ENCODE measurements at regions not wholly inside any gene's neighbourhood (a gene's known extent, or its start where the extent isn't known, plus 50 kb on each side); places are given as distances from the start of the nearest gene placed in this dataset.

GRCh38 chr2:145356056-145356455 lies 836.1 kb upstream of the ZEB2 start:
- DNase-seq (ENCODE audit: low read depth, low spot score): no peak

GRCh38 chr2:145352484-145352883 lies 832.6 kb upstream of the ZEB2 start:
- DNase-seq (ENCODE audit: low read depth, low spot score): no peak

DNA sequence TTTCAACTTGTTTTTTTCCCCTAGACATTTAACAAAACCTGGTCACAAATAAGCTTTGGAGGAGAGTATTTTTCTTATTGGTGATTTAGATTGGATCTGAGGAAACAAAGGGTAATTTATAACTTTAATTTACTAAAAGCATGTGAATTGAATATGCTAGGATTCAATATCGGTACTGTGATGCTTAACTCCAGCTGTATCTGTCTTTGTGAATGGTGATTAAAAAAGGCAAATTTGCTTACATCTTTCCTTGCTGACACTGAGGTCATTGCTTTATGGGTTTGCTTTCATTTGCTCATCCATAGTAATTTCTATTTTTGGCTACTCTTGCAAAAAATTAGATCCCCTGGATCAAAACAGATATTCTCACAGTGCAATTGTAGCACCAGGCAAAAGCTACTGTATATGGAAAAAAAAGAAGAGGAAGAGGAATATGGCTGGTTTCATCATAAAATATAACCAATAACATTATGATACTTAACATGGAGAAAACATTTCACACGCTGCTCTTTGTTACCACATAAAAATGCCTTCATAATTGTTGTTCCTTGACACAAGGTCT lies 832.0 kb upstream of the ZEB2 start:
- DNase-seq (ENCODE audit: low read depth, low spot score): no peak

GRCh38 chr2:145350011-145350410 lies 830.1 kb upstream of the ZEB2 start:
- DNase-seq (ENCODE audit: low read depth, low spot score): no peak

DNA sequence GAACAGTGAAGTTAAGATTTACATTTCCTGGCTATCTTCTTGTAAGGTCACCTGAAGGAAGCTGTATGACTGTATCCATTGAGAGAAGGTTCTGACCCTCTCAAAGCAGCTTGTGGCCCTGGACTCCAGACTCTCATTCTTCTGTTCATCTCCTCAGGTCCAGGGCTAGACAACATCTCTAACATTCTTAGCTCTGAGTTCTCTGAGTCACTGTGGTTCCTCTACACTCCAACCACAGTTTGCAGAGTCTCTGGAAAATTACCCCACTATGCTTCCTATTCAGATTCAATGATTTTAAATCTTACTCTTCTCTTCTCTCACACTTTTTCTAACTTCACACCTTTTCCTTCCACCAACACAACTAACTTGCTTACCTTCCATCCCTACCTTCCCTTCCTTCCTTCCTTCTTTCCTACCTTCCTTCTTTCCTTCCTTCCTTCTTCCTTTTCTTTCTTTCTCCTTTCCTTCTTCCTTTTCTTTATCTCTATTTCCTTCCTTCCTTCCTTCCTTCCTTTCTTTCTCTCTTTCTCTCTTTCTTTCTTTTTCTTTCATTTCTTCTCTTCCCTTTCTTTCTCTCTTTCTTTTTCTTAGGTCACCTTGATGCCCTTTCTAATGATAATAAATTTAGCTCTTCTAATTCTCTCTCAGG lies 824.3 kb upstream of the ZEB2 start:
- no peak for DNase-seq (ENCODE audit: low read depth, low spot score)

DNA sequence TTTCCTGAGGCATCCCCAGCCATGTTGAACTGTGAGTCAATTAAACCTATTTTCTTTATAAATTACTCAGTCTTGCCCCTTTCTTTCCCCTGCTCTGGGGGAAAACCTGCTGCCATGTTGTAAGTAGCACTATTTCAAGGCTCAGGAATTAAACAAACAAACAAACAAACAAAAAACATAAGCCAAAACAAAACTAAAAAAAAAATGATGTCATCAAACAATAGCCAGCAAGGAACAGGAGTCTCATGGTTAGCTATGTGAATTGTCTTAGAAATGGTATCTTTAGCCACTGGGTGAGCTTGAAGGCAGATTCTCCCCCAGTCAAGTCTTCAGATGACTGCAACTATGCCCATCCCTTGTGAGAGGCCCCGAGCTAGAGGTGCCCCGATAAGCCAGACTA lies 823.4 kb upstream of the ZEB2 start:
- no peak for DNase-seq (ENCODE audit: low read depth, low spot score)

DNA sequence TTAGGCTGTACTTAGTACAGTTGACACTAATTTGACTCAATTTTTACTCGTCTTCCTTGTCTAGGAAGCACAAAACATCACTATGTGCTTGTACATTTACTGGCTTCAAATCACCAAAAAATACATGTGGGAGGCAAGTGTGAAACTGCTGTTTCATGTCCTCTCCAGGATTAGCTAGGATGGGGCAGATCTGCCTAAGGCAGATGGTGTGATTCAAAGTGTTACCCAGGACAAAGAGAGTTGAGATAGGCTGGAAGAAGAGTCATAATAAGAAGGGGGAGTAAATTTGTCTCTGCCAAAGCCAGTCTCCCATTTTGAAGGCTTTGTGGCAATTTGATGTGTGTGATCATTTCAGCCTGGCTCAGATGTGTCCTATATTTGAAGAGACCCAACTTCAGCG lies 821.6 kb upstream of the ZEB2 start:
- no peak for DNase-seq (ENCODE audit: low read depth, low spot score)

- DNase-seq (ENCODE audit: low read depth, low spot score): no peak
These were observed 819.7 kb upstream of the ZEB2 start for GRCh38 chr2:145339646-145340045.

GRCh38 chr2:145332210-145332898 lies 812.4 kb upstream of the ZEB2 start:
- DNase-seq (ENCODE audit: low read depth, low spot score): no peak

- no peak for DNase-seq (ENCODE audit: low read depth, low spot score)
These were observed 810.1 kb upstream of the ZEB2 start for GRCh38 chr2:145329971-145330370.

DNA sequence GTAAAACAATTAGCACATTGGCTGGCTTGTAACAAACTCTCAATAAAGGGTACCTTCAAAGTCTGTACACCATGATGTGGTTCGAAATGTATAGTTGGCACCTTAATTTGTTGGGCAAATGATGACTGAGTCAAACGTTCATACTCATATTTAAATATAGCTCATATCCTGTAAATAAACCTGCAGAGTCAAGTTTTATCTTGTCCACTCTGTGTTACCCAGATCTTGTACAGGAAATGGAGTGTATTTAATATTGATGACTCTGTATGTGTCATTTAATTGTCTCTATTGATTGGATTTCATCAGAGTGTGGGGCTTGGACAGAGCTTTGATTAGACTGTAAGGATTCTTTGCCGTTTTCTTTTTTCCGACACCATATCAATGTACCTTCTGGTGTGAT lies 805.6 kb upstream of the ZEB2 start:
- no peak for DNase-seq (ENCODE audit: low read depth, low spot score)

- DNase-seq (ENCODE audit: low read depth, low spot score): no peak
These were observed 804.8 kb upstream of the ZEB2 start for GRCh38 chr2:145324748-145325147.

GRCh38 chr2:145323512-145323911 lies 803.6 kb upstream of the ZEB2 start:
- DNase-seq (ENCODE audit: low read depth, low spot score): no peak

DNA sequence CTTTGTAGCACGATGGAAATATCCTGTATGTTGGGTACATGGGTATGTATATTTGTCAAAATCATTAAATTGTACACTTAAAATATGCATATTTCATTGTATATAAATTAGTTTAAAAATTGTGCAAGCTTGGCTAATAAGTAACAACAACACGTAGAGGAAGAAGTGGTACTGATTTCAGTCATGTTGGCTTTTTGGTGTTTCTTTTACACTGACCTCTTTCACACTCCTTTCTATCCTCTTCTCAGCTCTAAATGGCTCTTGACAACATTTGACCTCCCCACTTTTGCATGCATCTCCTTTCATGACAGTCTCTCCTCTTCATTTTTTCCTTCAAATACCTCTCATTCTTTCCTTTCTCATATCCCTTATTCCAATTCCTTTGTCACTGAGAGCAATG lies 801.4 kb upstream of the ZEB2 start:
- DNase-seq (ENCODE audit: low read depth, low spot score): no peak

DNA sequence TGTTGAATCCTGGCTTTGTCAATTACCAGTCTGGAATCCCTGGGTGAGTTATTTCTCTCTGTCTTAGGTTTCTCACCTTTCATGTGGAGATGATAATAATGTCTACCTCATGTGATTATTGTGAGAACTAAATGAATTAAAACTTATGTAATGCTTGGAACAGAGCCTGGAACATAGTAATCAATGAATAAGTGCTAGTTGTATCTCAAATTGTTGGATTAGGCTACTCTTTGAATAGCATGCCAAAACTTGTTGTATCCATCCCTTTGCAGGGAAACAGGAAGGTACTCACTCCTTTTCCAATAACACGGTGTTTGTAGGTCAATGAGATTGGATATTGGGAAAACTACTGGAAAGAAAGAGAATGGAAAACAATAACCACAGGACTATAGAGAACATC lies 796.6 kb upstream of the ZEB2 start:
- DNase-seq (ENCODE audit: low read depth, low spot score): no peak

- DNase-seq (ENCODE audit: low read depth, low spot score): no peak
These were observed 795.1 kb upstream of the ZEB2 start for GRCh38 chr2:145315053-145315452.

- no peak for DNase-seq (ENCODE audit: low read depth, low spot score)
These were observed 794.3 kb upstream of the ZEB2 start for GRCh38 chr2:145314119-145314633.

- no peak for DNase-seq (ENCODE audit: low read depth, low spot score)
These were observed 786.0 kb upstream of the ZEB2 start for GRCh38 chr2:145305889-145306288.

GRCh38 chr2:145304501-145304900 lies 784.6 kb upstream of the ZEB2 start:
- no peak for DNase-seq (ENCODE audit: low read depth, low spot score)

DNA sequence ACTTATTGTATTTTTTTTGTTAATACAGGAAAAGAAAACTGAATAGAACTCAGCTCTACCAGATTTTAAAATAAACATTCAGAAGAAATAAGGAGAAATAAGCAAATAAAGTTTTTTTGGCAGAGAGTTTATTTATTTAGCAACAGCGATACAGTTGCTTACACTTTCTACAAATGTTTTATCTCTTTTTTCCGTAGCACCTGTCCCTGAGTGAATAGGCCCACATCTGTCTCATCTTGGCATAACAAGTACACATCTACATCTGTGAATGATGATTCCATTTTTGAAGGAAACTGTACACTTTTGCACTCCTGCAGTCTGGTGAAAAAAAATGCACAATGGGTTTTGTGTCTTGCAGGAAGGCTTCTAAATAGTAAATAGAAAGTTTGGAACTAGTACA lies 783.6 kb upstream of the ZEB2 start:
- DNase-seq (ENCODE audit: low read depth, low spot score): no peak

DNA sequence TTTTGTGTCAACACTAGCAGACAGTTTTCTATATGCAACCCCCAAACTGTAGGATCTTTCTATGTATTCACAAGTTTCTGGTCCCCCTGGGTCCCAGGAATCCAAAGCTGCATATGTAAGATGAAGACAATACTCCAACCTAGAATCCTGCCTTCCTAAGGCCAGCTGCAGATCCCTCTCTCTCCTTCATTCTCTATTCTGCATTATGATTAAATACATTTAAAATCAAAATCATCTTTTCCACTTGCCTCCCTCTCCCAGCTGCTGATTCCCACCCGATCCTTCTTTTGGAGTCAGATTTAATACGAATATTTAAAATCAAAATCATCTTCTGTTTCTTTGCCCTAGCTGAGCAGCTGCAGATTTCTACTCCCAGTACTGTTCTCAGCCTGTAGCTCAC lies 783.0 kb upstream of the ZEB2 start:
- no peak for DNase-seq (ENCODE audit: low read depth, low spot score)

DNA sequence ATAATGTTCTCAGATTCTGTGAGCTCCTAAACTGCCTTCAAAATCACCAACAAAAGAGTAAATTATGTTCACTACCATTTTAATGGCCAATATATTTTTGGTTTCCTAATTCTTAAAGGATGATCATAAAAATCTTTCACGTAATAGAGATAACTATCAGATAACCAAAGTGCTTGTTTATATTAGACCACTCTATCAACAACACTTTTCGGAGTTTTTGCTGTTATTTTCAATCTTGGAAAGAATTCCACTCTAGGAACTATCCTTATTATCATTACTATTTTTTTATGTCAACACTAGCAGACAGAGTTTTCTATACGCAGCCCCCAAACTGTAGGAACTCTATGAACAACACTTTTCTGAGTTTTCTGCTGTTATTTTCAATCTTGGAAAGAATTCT lies 782.5 kb upstream of the ZEB2 start:
- DNase-seq (ENCODE audit: low read depth, low spot score): no peak

DNA sequence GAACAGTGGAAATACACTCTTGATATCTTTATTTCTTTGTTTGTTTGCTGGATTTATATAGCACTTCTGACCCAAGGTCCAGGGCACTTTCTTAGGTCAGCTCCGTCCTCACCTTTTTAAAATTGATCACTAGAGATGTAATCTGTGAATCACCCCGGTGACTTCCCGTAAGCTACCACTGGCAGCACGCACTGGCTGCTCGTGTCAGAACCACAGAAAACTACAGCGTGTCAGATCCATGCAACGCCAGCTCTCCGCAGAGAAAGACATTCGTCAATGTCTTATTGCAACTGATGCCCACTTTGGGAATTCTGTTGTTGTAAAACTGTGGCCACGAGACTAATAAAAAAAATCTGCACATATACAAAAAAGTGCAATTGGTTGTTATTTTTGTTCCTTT lies 779.4 kb upstream of the ZEB2 start:
- no peak for DNase-seq (ENCODE audit: low read depth, low spot score)

Measured in activated CD4-positive, CD25-positive, alpha-beta regulatory T cell treated with anti-CD3 and anti-CD28 coated beads, Interleukin-2, amount 50 U/mL, for 16 hours (primary cell).